GM19455 (cell line): ENCODE measurements at regions not wholly inside any gene's neighbourhood (a gene's known extent, or its start where the extent isn't known, plus 50 kb on each side); places are given as distances from the start of the nearest gene placed in this dataset.
"Not testable (repeated sequence)": the region's sequence is repeated elsewhere in the genome, so short reads cannot be mapped to it uniquely, and the experiment has no call there.

Experiments used
- ATAC-seq: cut with Tn5 transposase; IDR thresholded peaks from one replicate; pipeline ENCODE4 v1.9.1; 2021; ENCODE audit not compliant: unreplicated experiment

GRCh38 chr4:120316416-120316815, 249.8 kb upstream of the MAD2L1 start:
- ATAC-seq, result no peak

GRCh38 chr4:120314969-120315368, 248.3 kb upstream of the MAD2L1 start:
- ATAC-seq, result no peak

- ATAC-seq, result no peak
Measured at GRCh38 chr4:120304801-120305200, 238.2 kb upstream of the MAD2L1 start.

- ATAC-seq, result no peak
Measured at GRCh38 chr4:120299631-120300030, 233.0 kb upstream of the MAD2L1 start.

- ATAC-seq, result no peak
Measured at GRCh38 chr4:120293341-120293740, 226.7 kb upstream of the MAD2L1 start.

- ATAC-seq, result no peak
Measured at GRCh38 chr4:120291541-120291940, 224.9 kb upstream of the MAD2L1 start.

- ATAC-seq, result no peak
Measured at GRCh38 chr4:120290553-120290952, 223.9 kb upstream of the MAD2L1 start.

- no peak for ATAC-seq
Measured at GRCh38 chr4:120286813-120287212, 220.2 kb upstream of the MAD2L1 start.

GRCh38 chr4:120281581-120281980, 214.9 kb upstream of the MAD2L1 start:
- ATAC-seq, result no peak

- no peak for ATAC-seq
Measured at GRCh38 chr4:120277391-120277790, 210.7 kb upstream of the MAD2L1 start.

- ATAC-seq, result no peak
Measured at GRCh38 chr4:120266602-120267001, 200.0 kb upstream of the MAD2L1 start.

- ATAC-seq, result no peak
Measured at GRCh38 chr4:120263618-120264017, 197.0 kb upstream of the MAD2L1 start.

GRCh38 chr4:120261117-120261516, 194.5 kb upstream of the MAD2L1 start:
- no peak for ATAC-seq

GRCh38 chr4:120256112-120256775, 189.6 kb upstream of the MAD2L1 start:
- not testable (repeated sequence) for ATAC-seq

GRCh38 chr4:120238277-120238973, 171.8 kb upstream of the MAD2L1 start:
- no peak for ATAC-seq

- ATAC-seq, result no peak
Measured at GRCh38 chr4:120236873-120237272, 170.2 kb upstream of the MAD2L1 start.

- no peak for ATAC-seq
Measured at GRCh38 chr4:120232050-120232449, 165.4 kb upstream of the MAD2L1 start.

- ATAC-seq, result no peak
Measured at GRCh38 chr4:120228086-120228485, 161.4 kb upstream of the MAD2L1 start.

- no peak for ATAC-seq
Measured at GRCh38 chr4:120227554-120227953, 160.9 kb upstream of the MAD2L1 start.

GRCh38 chr4:120225527-120225926, 158.9 kb upstream of the MAD2L1 start:
- no peak for ATAC-seq

- no peak for ATAC-seq
Measured at GRCh38 chr4:120218981-120219380, 152.3 kb upstream of the MAD2L1 start.

GRCh38 chr4:120215350-120215749, 148.7 kb upstream of the MAD2L1 start:
- ATAC-seq, result no peak
